HG03439 (cell line): ENCODE measurements at regions not wholly inside any gene's neighbourhood (a gene's known extent, or its start where the extent isn't known, plus 50 kb on each side); places are given as distances from the start of the nearest gene placed in this dataset.

Experiments used
- ATAC-seq: cut with Tn5 transposase; IDR thresholded peaks from one replicate; pipeline ENCODE4 v1.9.1; 2021; ENCODE audit warnings: mild to moderate bottlenecking, moderate library complexity; ENCODE audit not compliant: unreplicated experiment

- no peak for ATAC-seq
Measured at GRCh38 chr21:36554411-36555157, 74.7 kb upstream of the CLDN14 start.

GRCh38 chr21:36555199-36555800 is 75.4 kb upstream of the CLDN14 start:
- ATAC-seq: no peak

GRCh38 chr21:36557316-36557715 is 77.4 kb upstream of the CLDN14 start:
- ATAC-seq: no peak

GRCh38 chr21:36560933-36561575 is 81.1 kb upstream of the CLDN14 start:
- no peak for ATAC-seq

GRCh38 chr21:36563341-36563926 is 83.5 kb upstream of the CLDN14 start:
- no peak for ATAC-seq

- no peak for ATAC-seq
Measured at GRCh38 chr21:36564647-36565046, 84.7 kb upstream of the CLDN14 start.

- ATAC-seq: no peak
Measured at GRCh38 chr21:36565540-36565939, 85.6 kb upstream of the CLDN14 start.

- no peak for ATAC-seq
Measured at GRCh38 chr21:36566644-36567043, 86.7 kb upstream of the CLDN14 start.

- no peak for ATAC-seq
Measured at GRCh38 chr21:36567216-36567885, 87.4 kb upstream of the CLDN14 start.

GRCh38 chr21:36569511-36569910 is 89.6 kb upstream of the CLDN14 start:
- ATAC-seq: no peak

- no peak for ATAC-seq
Measured at GRCh38 chr21:36571556-36571955, 91.6 kb upstream of the CLDN14 start.

- ATAC-seq: no peak
Measured at GRCh38 chr21:36572039-36572438, 92.1 kb upstream of the CLDN14 start.

GRCh38 chr21:36575306-36575705 is 95.4 kb upstream of the CLDN14 start:
- no peak for ATAC-seq

GRCh38 chr21:36576441-36576840 is 96.5 kb upstream of the CLDN14 start:
- ATAC-seq: no peak

GRCh38 chr21:36579898-36580297 is 100.0 kb upstream of the CLDN14 start:
- no peak for ATAC-seq

GRCh38 chr21:36582271-36582670 is 102.3 kb upstream of the CLDN14 start:
- ATAC-seq: no peak

- no peak for ATAC-seq
Measured at GRCh38 chr21:36583591-36583990, 103.7 kb upstream of the CLDN14 start.

GRCh38 chr21:36584980-36585940 is 105.3 kb upstream of the CLDN14 start:
- no peak for ATAC-seq

GRCh38 chr21:36587388-36587787 is 107.5 kb upstream of the CLDN14 start:
- ATAC-seq: no peak

- ATAC-seq: no peak
Measured at GRCh38 chr21:36589352-36589971, 109.5 kb upstream of the SIM2 start.
